Breast epithelium (tissue), 4 donors: ENCODE measurements at regions not wholly inside any gene's neighbourhood (a gene's known extent, or its start where the extent isn't known, plus 50 kb on each side); places are given as distances from the start of the nearest gene placed in this dataset.
"Not testable (repeated sequence)": the region's sequence is repeated elsewhere in the genome, so short reads cannot be mapped to it uniquely, and the experiment has no call there.

ENCODE experiments used
- DNase-seq, 2 donors: peaks; one replicate each; pipeline ENCODE4 v3.0.0-alpha.2; 2019; ENCODE audit warnings: low spot score in 2 of 2
- H3K27ac ChIP-seq, 2 donors: fragments of 200-600 bp; sonication (generic) in 1 of 2; one replicate each; pipeline ENCODE4 v1.5.1; 2016 to 2019; ENCODE audit warnings: mild to moderate bottlenecking in 1 of 2
- H3K27me3 ChIP-seq, 2 donors: fragments of 200-600 bp; sonication (generic) in 1 of 2; one replicate each; pipeline versions ENCODE4 v1.5.1 to v1.6.0; 2017 to 2019; ENCODE audit warnings: control low read depth in 1 of 2, mild to moderate bottlenecking in 1 of 2
- H3K36me3 ChIP-seq: fragments of 200-600 bp; one replicate; pipeline ENCODE4 v1.5.1; 2019
- H3K4me1 ChIP-seq, 2 donors: fragments of 200-600 bp; sonication (generic); one replicate each; pipeline ENCODE4 v1.5.1; 2016 to 2019; ENCODE audit warnings: control low read depth in 1 of 2
- H3K4me3 ChIP-seq, 3 donors: fragments of 200-600 bp; sonication (generic); 1 replicate in 2 of 3; 2 replicates in 1 of 3; pipeline ENCODE4 v1.5.1; 2016 to 2019; ENCODE audit warnings: mild to moderate bottlenecking in 3 of 3, moderate library complexity in 2 of 3
- H3K9me3 ChIP-seq, 2 donors: fragments of 200-600 bp; sonication (generic) in 1 of 2; one replicate each; pipeline ENCODE4 v1.5.1; 2016 to 2019; ENCODE audit warnings: control low read depth in 1 of 2
- intact Hi-C: fragments of 100-400 bp; cut with DNase I; formaldehyde crosslinking; loops from one replicate; pipeline ENCODE4 v1.15.1; 2023; ENCODE audit warnings: low total_unique reads

DNA sequence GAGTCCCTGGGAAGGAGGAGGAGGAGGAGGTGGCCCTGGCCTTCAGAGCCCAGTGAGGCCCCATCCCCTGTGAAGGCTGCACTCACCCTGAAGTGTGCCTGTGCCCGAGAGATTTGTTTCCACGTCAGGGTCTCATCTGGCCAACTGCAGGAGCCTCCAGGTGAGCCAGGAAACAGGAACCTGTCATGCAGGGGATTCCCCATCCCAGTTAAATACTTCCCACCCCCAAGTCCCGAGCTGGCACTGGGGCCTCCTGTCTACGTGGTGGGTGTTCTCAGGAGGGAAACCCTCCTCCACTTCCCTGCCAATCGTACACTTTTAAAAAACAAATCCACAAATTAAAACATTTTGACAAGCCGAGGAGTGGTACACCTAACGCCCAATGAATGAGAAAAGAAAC, 50.9 kb upstream of the SFSWAP start:
- H3K27me3 ChIP-seq, H3K9me3 ChIP-seq, H3K4me1 ChIP-seq, intact Hi-C loops, H3K27ac ChIP-seq, H3K4me3 ChIP-seq, DNase-seq, H3K36me3 ChIP-seq: not testable (repeated sequence)

DNA sequence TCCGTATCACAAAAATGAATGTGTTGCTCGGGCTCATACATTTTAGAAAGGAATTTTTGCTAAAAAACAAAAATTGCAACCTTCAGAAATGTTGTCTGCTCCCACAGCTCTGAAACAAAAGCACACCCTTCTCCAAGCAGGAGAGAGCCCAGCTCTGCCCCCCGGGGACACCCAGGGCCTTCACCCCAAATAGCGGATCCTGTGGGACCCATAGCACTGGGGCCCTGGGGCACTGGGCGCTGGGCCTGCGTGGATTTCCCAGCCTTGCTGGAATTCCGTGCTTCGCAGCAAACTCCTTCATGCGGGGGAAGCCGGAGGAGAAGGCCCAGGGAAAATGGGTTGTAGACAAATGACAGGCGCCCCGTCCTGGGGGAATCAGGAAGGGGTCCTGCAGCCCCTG, 50.5 kb upstream of the SFSWAP start:
- H3K27me3 ChIP-seq, DNase-seq, H3K36me3 ChIP-seq, H3K27ac ChIP-seq, H3K4me3 ChIP-seq, H3K4me1 ChIP-seq, H3K9me3 ChIP-seq, intact Hi-C loops: not testable (repeated sequence)
